ENCODE measurements at regions not wholly inside any gene's neighbourhood (a gene's known extent, or its start where the extent isn't known, plus 50 kb on each side); places are given as distances from the start of the nearest gene placed in this dataset.

DNA sequence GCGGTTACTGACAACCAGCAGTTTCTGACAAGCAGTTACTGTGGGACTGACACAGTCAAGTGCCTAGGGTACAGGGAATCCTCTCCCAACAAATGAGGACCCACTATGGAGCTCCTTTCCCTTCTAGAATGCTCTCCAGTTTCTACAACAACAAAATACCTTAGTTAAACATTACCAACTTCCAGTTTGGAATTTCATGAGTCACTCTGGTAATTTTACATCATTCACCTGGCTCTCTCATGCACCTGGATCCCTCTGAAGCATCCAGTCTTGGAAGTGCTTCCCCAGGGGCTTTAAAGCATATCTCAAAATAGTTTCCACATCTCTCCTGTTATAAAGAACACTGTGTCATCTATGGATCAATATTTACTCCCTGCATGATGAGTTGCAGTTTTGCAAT lies 286.7 kb upstream of the SPTLC3 start:
- TF ChIP-seq, protein P1, sequence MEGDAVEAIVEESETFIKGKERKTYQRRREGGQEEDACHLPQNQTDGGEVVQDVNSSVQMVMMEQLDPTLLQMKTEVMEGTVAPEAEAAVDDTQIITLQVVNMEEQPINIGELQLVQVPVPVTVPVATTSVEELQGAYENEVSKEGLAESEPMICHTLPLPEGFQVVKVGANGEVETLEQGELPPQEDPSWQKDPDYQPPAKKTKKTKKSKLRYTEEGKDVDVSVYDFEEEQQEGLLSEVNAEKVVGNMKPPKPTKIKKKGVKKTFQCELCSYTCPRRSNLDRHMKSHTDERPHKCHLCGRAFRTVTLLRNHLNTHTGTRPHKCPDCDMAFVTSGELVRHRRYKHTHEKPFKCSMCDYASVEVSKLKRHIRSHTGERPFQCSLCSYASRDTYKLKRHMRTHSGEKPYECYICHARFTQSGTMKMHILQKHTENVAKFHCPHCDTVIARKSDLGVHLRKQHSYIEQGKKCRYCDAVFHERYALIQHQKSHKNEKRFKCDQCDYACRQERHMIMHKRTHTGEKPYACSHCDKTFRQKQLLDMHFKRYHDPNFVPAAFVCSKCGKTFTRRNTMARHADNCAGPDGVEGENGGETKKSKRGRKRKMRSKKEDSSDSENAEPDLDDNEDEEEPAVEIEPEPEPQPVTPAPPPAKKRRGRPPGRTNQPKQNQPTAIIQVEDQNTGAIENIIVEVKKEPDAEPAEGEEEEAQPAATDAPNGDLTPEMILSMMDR (IDR thresholded peaks at IDR 0.05), result no peak
- TF ChIP-seq POLR2A (IDR thresholded peaks at IDR 0.05), result no peak
- no peak for TF ChIP-seq POLR2AphosphoS5 (IDR thresholded peaks at IDR 0.05)
